ENCODE measurements at regions not wholly inside any gene's neighbourhood (a gene's known extent, or its start where the extent isn't known, plus 50 kb on each side); places are given as distances from the start of the nearest gene placed in this dataset.

- TF ChIP-seq CTCF (IDR thresholded peaks at IDR 0.05): no peak
- no peak for DNase-seq (ENCODE audit: low spot score)
- Histone ChIP-seq H3K27me3 (replicated peaks; ENCODE audit: insufficient read depth) (no peaks in the 10 kb centered on the region), H3K4me1 (replicated peaks) (no peaks in the 10 kb centered on the region), H3K9me3 (no peaks in the 10 kb centered on the region), H3K36me3 (no peaks in the 10 kb centered on the region), H3K27ac (no peak overlapping the region), H3K4me3 (no peak overlapping the region)
- 74% methylated on average over 4 of the region's 4 CpGs for WGBS
- intact Hi-C loops (cut with DNase I): no loop called here
These were observed 154.8 kb downstream of the PALM2AKAP2 start for GRCh38 chr9:109934857-109935215.

- Histone ChIP-seq H3K27ac (no peak overlapping the region), H3K4me3 (no peak overlapping the region), H3K4me1 (replicated peaks) (no peaks in the 10 kb centered on the region), H3K36me3 (no peaks in the 10 kb centered on the region), H3K27me3 (replicated peaks; ENCODE audit: insufficient read depth) (no peaks in the 10 kb centered on the region), H3K9me3 (no peaks in the 10 kb centered on the region)
- WGBS: 92% methylated on average over 1 of the region's 1 CpG
- no peak for DNase-seq (ENCODE audit: low spot score)
- intact Hi-C loops (cut with DNase I): no loop called here
- TF ChIP-seq CTCF (IDR thresholded peaks at IDR 0.05): no peak
- no peak for TF ChIP-seq POLR2A (IDR thresholded peaks at IDR 0.05)
- TF ChIP-seq POLR2AphosphoS5 (IDR thresholded peaks at IDR 0.05): no peak
These were observed 155.5 kb downstream of the PALM2AKAP2 start for GRCh38 chr9:109935406-109936087.

- no peaks in the 10 kb centered on the region for H3K4me1 ChIP-seq (replicated peaks)
- H3K9me3 ChIP-seq: no peaks in the 10 kb centered on the region
- DNase-seq (ENCODE audit: low spot score): no peak
- no peak overlapping the region for H3K27ac ChIP-seq
- WGBS: 94% methylated on average over 3 of the region's 3 CpGs
- H3K27me3 ChIP-seq (replicated peaks; ENCODE audit: insufficient read depth): no peaks in the 10 kb centered on the region
- H3K4me3 ChIP-seq: no peak overlapping the region
- no peaks in the 10 kb centered on the region for H3K36me3 ChIP-seq
- no peak for TF ChIP-seq POLR2A (IDR thresholded peaks at IDR 0.05)
- TF ChIP-seq POLR2AphosphoS5 (IDR thresholded peaks at IDR 0.05): no peak
- no peak for TF ChIP-seq CTCF (IDR thresholded peaks at IDR 0.05)
- intact Hi-C loops (cut with DNase I): no loop called here
These were observed 158.0 kb downstream of the PALM2AKAP2 start for GRCh38 chr9:109937861-109938453.

- no peak for DNase-seq (ENCODE audit: low spot score)
- no peaks in the 10 kb centered on the region for H3K9me3 ChIP-seq
- no peaks in the 10 kb centered on the region for H3K36me3 ChIP-seq
- H3K4me3 ChIP-seq: no peak overlapping the region
- H3K4me1 ChIP-seq (replicated peaks): no peaks in the 10 kb centered on the region
- TF ChIP-seq POLR2AphosphoS5 (IDR thresholded peaks at IDR 0.05): no peak
- no peak for TF ChIP-seq CTCF (IDR thresholded peaks at IDR 0.05)
- no peak for TF ChIP-seq POLR2A (IDR thresholded peaks at IDR 0.05)
- intact Hi-C loops (cut with DNase I): no loop called here
- no peak overlapping the region for H3K27ac ChIP-seq
- H3K27me3 ChIP-seq (replicated peaks; ENCODE audit: insufficient read depth): no peaks in the 10 kb centered on the region
These were observed 159.8 kb downstream of the PALM2AKAP2 start for GRCh38 chr9:109939698-109940342.

GRCh38 chr9:109940561-109940960, 160.6 kb downstream of the PALM2AKAP2 start:
- H3K27ac ChIP-seq: no peak overlapping the region
- 80% methylated on average over 3 of the region's 3 CpGs for WGBS
- intact Hi-C loops (cut with DNase I): no loop called here
- H3K27me3 ChIP-seq (replicated peaks; ENCODE audit: insufficient read depth): no peaks in the 10 kb centered on the region
- no peak overlapping the region for H3K4me3 ChIP-seq
- TF ChIP-seq POLR2A (IDR thresholded peaks at IDR 0.05) (no peak), CTCF (IDR thresholded peaks at IDR 0.05) (no peak), POLR2AphosphoS5 (IDR thresholded peaks at IDR 0.05) (no peak)
- no peaks in the 10 kb centered on the region for H3K36me3 ChIP-seq
- H3K9me3 ChIP-seq: no peaks in the 10 kb centered on the region
- DNase-seq (ENCODE audit: low spot score): no peak
- H3K4me1 ChIP-seq (replicated peaks): no peaks in the 10 kb centered on the region
